Gastrocnemius medialis (tissue), 4 donors: ENCODE measurements at regions not wholly inside any gene's neighbourhood (a gene's known extent, or its start where the extent isn't known, plus 50 kb on each side); places are given as distances from the start of the nearest gene placed in this dataset.

Source experiments
- ATAC-seq, 2 donors: fragments of 150-250 bp; one replicate each; pipeline ENCODE4 v1.9.1; 2016
- DNase-seq, 2 donors: peaks; one replicate each; pipeline ENCODE4 v3.0.0-alpha.2; 2019
- H3K27ac ChIP-seq, 4 donors: fragments of 200-600 bp; sonication (generic); 1 replicate in 1 of 4; 2 replicates in 3 of 4; pipeline ENCODE4 v1.5.1; 2016 to 2018; ENCODE audit warnings: mild to moderate bottlenecking in 2 of 4, moderate library complexity in 1 of 4
- H3K27me3 ChIP-seq, 3 donors: fragments of 200-600 bp; sonication (generic) in 2 of 3; 1 replicate in 1 of 3; 2 replicates in 2 of 3; pipeline versions ENCODE4 v1.5.1 to v1.6.0; 2016 to 2019; ENCODE audit warnings: mild to moderate bottlenecking in 1 of 3, moderate library complexity in 1 of 3
- H3K36me3 ChIP-seq, 2 donors: fragments of 200-600 bp; sonication (generic) in 1 of 2; one replicate each; pipeline ENCODE4 v1.5.1; 2017 to 2018
- H3K4me1 ChIP-seq, 2 donors: fragments of 200-600 bp; sonication (generic) in 1 of 2; one replicate each; pipeline ENCODE4 v1.5.1; 2016 to 2017; ENCODE audit warnings: mild to moderate bottlenecking in 2 of 2
- H3K4me3 ChIP-seq, 4 donors: fragments of 200-600 bp; sonication (generic) in 3 of 4; 1 replicate in 1 of 4; 2 replicates in 3 of 4; pipeline ENCODE4 v1.5.1; 2016 to 2019; ENCODE audit warnings: mild to moderate bottlenecking in 2 of 4
- H3K9me3 ChIP-seq, 3 donors: fragments of 200-600 bp; sonication (generic) in 2 of 3; 1 replicate in 1 of 3; 2 replicates in 2 of 3; pipeline ENCODE4 v1.5.1; 2016 to 2019
- POLR2A ChIP-seq, 2 donors: fragments of 450-650 bp; IDR thresholded peaks; one replicate each; pipeline ENCODE4 v1.6.1; 2017; ENCODE audit warnings: antibody characterized with exemption in 2 of 2, mild to moderate bottlenecking in 2 of 2, moderate library complexity in 2 of 2
- in situ Hi-C, 4 donors: fragments of 200-750 bp; cut with MboI; loops; one replicate each; pipeline versions ENCODE4 v1.15.0 to v1.8.0; 2017; ENCODE audit warnings: low sequenced_read_pairs in 4 of 4
- intact Hi-C: fragments of 100-400 bp; cut with DNase I; formaldehyde crosslinking; loops from one replicate; pipeline ENCODE4 v1.15.1; 2023; ENCODE audit warnings: low total_unique reads
- TF ChIP-seq, protein P1 (sequence below), 5 experiments: fragments of 450-650 bp in 3 of 5; fragments of 200-600 bp in 2 of 5; sonication (generic) in 2 of 5; IDR thresholded peaks in 4 of 5; conservative IDR thresholded peaks in 1 of 5; 1 replicate in 4 of 5; 2 replicates in 1 of 5; pipeline ENCODE4 v1.5.1; 2016 to 2019; ENCODE audit warnings: antibody characterized with exemption in 5 of 5, mild to moderate bottlenecking in 3 of 5, moderate library complexity in 3 of 5

DNA sequence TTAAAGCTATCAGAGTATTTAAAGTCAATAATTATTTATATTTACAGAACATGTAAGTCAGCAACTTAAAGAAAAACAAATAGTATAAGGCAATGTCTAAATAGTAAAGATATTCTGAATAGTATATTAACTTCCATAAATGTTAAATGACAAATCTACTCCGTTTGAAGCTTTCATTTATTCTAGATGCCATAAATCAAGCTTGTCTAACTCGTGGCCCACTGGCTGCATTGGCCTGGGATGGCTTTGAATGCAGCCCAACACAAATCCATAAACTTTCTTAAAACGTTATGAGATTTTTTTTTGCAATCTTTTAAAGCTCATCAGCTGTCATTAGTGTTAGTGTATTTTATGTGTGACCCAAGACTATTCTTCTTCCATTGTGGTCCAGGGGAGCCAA, 1117.1 kb upstream of the PCDH9 start:
- no peak overlapping the region for H3K4me3 ChIP-seq
- H3K27ac ChIP-seq: no peak overlapping the region
- H3K27me3 ChIP-seq: no peaks in the 10 kb centered on the region
- no peaks in the 10 kb centered on the region for H3K4me1 ChIP-seq
- DNase-seq (no peak), ATAC-seq (no peak)
- H3K36me3 ChIP-seq: no peaks in the 10 kb centered on the region
- no peak for TF ChIP-seq POLR2A (IDR thresholded peaks at IDR 0.05)
- TF ChIP-seq, protein P1, sequence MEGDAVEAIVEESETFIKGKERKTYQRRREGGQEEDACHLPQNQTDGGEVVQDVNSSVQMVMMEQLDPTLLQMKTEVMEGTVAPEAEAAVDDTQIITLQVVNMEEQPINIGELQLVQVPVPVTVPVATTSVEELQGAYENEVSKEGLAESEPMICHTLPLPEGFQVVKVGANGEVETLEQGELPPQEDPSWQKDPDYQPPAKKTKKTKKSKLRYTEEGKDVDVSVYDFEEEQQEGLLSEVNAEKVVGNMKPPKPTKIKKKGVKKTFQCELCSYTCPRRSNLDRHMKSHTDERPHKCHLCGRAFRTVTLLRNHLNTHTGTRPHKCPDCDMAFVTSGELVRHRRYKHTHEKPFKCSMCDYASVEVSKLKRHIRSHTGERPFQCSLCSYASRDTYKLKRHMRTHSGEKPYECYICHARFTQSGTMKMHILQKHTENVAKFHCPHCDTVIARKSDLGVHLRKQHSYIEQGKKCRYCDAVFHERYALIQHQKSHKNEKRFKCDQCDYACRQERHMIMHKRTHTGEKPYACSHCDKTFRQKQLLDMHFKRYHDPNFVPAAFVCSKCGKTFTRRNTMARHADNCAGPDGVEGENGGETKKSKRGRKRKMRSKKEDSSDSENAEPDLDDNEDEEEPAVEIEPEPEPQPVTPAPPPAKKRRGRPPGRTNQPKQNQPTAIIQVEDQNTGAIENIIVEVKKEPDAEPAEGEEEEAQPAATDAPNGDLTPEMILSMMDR (IDR thresholded peaks at IDR 0.05 in 4 of 5, conservative IDR thresholded peaks at IDR 0.05 in 1 of 5): no peak
- no peaks in the 10 kb centered on the region for H3K9me3 ChIP-seq
- in situ Hi-C loops (no loop called here), intact Hi-C loops (no loop called here)

- TF ChIP-seq, protein P1 (IDR thresholded peaks at IDR 0.05 in 4 of 5, conservative IDR thresholded peaks at IDR 0.05 in 1 of 5): no peak
- no peak for TF ChIP-seq POLR2A (IDR thresholded peaks at IDR 0.05)
- Histone ChIP-seq H3K4me3 (no peak overlapping the region), H3K27ac (no peak overlapping the region), H3K4me1 (no peaks in the 10 kb centered on the region), H3K36me3 (no peaks in the 10 kb centered on the region), H3K9me3 (no peaks in the 10 kb centered on the region), H3K27me3 (no peaks in the 10 kb centered on the region)
- in situ Hi-C loops (no loop called here), intact Hi-C loops (no loop called here)
- ATAC-seq (no peak), DNase-seq (no peak)
Observed at GRCh38 chr13:68345963-68346531, 1115.9 kb upstream of the PCDH9 start.

- ATAC-seq (no peak), DNase-seq (no peak)
- Histone ChIP-seq H3K27me3 (no peaks in the 10 kb centered on the region), H3K4me1 (no peaks in the 10 kb centered on the region), H3K9me3 (no peaks in the 10 kb centered on the region), H3K36me3 (no peaks in the 10 kb centered on the region), H3K4me3 (no peak overlapping the region), H3K27ac (no peak overlapping the region)
- in situ Hi-C loops (no loop called here), intact Hi-C loops (no loop called here)
- TF ChIP-seq, protein P1 (IDR thresholded peaks at IDR 0.05 in 4 of 5, conservative IDR thresholded peaks at IDR 0.05 in 1 of 5): no peak
- TF ChIP-seq POLR2A (IDR thresholded peaks at IDR 0.05): no peak
Observed at GRCh38 chr13:68323124-68323523, 1093.0 kb upstream of the PCDH9 start.

DNA sequence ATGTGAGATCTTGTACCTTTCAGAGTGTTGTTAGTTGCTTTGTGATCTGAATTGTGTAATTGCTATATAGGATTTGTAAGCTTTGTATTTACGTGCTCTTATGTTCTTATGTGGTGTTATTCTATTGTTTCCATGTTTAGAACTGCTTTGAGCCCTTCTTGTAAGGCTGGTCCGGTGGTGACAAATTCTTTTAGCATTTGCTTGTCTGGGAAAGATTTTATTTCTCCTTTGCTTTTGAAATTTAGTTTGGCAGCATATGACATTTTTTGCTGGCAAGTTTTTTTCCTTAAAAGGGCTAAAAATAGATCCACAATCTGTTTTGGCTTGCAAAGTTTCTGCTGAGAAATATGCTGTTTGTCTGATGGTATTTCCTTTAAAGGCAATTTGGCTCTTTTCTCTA, 1089.2 kb upstream of the PCDH9 start:
- H3K27ac ChIP-seq: no peak overlapping the region
- DNase-seq (no peak), ATAC-seq (no peak)
- in situ Hi-C loops (no loop called here), intact Hi-C loops (no loop called here)
- H3K36me3 ChIP-seq: no peaks in the 10 kb centered on the region
- H3K4me1 ChIP-seq: no peaks in the 10 kb centered on the region
- H3K9me3 ChIP-seq: no peaks in the 10 kb centered on the region
- no peak overlapping the region for H3K4me3 ChIP-seq
- TF ChIP-seq, protein P1 (IDR thresholded peaks at IDR 0.05 in 4 of 5, conservative IDR thresholded peaks at IDR 0.05 in 1 of 5): no peak
- TF ChIP-seq POLR2A (IDR thresholded peaks at IDR 0.05): no peak
- H3K27me3 ChIP-seq: no peaks in the 10 kb centered on the region

DNA sequence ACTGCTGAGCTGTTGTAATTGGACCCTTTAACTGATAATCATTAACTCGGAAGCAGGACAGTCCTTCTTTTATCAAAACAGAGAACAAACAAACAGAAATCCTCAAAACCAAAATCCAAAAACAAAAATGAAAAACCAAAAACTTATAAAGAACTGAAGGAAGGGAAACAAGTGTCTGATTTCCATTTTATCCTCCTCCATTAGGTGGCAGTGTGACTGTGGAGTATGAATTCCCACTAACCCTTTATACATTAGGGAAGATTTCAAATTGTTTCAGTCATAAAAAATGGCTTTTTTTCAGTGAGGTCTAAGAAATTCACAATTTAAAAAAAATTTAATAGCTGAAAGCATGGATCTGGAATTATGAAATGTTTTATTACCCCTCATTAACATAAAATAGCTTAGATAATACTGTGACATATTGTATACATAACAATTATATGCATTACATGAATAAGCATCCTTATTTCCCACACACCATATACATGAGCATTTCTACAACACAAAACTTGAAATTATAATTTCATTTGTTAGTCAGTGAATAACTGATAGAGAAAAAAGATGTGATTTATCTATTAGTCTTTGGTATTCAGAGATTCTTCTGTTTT, 1074.3 kb upstream of the PCDH9 start:
- no peak for ATAC-seq
- no peaks in the 10 kb centered on the region for H3K4me1 ChIP-seq
- TF ChIP-seq, protein P1 (IDR thresholded peaks at IDR 0.05 in 4 of 5, conservative IDR thresholded peaks at IDR 0.05 in 1 of 5): no peak
- TF ChIP-seq POLR2A (IDR thresholded peaks at IDR 0.05): no peak
- no peaks in the 10 kb centered on the region for H3K9me3 ChIP-seq
- no peaks in the 10 kb centered on the region for H3K27me3 ChIP-seq
- in situ Hi-C loops: no loop called here
- H3K36me3 ChIP-seq: no peaks in the 10 kb centered on the region
- no peak overlapping the region for H3K4me3 ChIP-seq
- intact Hi-C loops: no loop called here
- DNase-seq: no peak
- H3K27ac ChIP-seq: no peak overlapping the region
